IPS-15b (cell line): ENCODE measurements at regions not wholly inside any gene's neighbourhood (a gene's known extent, or its start where the extent isn't known, plus 50 kb on each side); places are given as distances from the start of the nearest gene placed in this dataset.

Source experiments
- H3K27me3 ChIP-seq: one replicate; pipeline ENCODE4 v1.6.1; 2013; ENCODE audit warnings: low read length; ENCODE audit not compliant: control insufficient read depth, insufficient read depth
- H3K36me3 ChIP-seq: one replicate; pipeline ENCODE4 v1.6.1; 2013; ENCODE audit warnings: low read length; ENCODE audit not compliant: control insufficient read depth, insufficient read depth
- H3K4me1 ChIP-seq: one replicate; pipeline ENCODE4 v1.6.1; 2013; ENCODE audit warnings: mild to moderate bottlenecking, low read length; ENCODE audit not compliant: control insufficient read depth, insufficient read depth
- H3K4me3 ChIP-seq: one replicate; pipeline ENCODE4 v1.5.1; 2013; ENCODE audit warnings: low read depth, low read length
- H3K9ac ChIP-seq: one replicate; pipeline ENCODE4 v1.6.1; 2013; ENCODE audit warnings: low read depth, mild to moderate bottlenecking, low read length
- H3K9me3 ChIP-seq: one replicate; pipeline ENCODE4 v1.6.1; 2013; ENCODE audit warnings: mild to moderate bottlenecking, low read length; ENCODE audit not compliant: control insufficient read depth, insufficient read depth

DNA sequence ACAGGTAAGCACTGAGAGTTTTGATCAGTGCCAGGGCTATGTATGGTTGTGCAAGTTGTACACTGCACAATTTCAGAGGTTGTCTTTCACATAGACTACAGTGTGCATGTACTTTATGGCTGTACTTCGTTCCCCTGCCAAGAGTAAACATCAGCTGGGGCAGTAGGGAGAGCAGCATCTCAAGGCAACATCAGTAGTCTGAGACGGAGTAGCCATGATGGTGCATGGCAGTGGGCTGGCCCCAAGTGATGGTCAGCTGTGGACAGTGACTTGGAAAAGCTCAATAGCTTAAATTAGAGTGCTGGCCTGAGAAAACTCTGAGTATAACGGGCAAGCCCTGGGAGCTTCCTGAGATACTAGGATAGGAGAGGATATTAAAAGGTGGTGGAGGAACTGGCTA is 165.5 kb downstream of the TFAP2B start:
- Histone ChIP-seq H3K36me3 (no peaks in the 10 kb centered on the region), H3K27me3 (no peaks in the 10 kb centered on the region), H3K9me3 (no peaks in the 10 kb centered on the region), H3K4me3 (no peak overlapping the region), H3K9ac (no peak overlapping the region), H3K4me1 (peaks cover 5% of the 10 kb centered on the region)

DNA sequence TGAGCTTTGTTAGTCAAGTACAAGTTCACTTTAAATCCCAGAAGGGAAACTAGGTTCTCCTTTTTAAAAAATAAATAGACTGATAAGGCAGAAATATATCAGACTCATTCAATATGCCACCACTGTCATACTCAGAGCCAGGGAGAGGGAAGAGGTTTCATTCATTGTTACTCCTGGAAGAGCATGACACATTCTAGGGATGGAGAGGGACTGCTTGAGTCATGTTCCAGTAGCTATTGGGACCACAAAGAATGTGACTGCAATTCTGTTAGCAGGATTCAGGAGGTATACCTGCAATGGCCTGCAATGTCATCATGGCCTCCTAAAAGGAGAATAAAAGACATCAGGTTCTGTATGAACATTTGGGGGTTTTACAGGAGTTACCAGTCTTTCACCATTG is 167.6 kb downstream of the TFAP2B start:
- no peak overlapping the region for H3K9ac ChIP-seq
- H3K36me3 ChIP-seq = no peaks in the 10 kb centered on the region
- H3K27me3 ChIP-seq = no peaks in the 10 kb centered on the region
- no peak overlapping the region for H3K4me3 ChIP-seq
- H3K4me1 ChIP-seq = no peaks in the 10 kb centered on the region
- H3K9me3 ChIP-seq = no peaks in the 10 kb centered on the region

DNA sequence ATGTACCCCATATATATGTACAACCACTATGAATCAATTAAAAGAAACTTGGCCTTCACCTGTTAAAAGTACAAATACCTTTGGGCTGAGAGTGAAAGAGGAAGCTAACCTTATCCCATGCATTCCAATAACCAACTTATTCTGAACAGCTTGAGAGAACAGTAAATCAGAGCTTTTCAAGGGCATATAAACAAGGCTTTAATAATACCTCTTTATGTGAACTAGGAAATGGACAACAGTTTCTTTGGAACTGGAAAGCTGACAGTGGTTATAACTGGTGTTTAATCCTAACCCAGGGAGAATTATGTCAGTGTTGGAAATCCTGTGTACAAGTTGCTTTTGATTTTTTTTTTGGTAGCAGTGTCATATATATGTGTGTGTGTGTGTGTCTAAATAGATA is 170.5 kb downstream of the TFAP2B start:
- Histone ChIP-seq H3K36me3 (no peaks in the 10 kb centered on the region), H3K9ac (no peak overlapping the region), H3K4me1 (no peaks in the 10 kb centered on the region), H3K4me3 (no peak overlapping the region), H3K27me3 (no peaks in the 10 kb centered on the region), H3K9me3 (no peaks in the 10 kb centered on the region)

DNA sequence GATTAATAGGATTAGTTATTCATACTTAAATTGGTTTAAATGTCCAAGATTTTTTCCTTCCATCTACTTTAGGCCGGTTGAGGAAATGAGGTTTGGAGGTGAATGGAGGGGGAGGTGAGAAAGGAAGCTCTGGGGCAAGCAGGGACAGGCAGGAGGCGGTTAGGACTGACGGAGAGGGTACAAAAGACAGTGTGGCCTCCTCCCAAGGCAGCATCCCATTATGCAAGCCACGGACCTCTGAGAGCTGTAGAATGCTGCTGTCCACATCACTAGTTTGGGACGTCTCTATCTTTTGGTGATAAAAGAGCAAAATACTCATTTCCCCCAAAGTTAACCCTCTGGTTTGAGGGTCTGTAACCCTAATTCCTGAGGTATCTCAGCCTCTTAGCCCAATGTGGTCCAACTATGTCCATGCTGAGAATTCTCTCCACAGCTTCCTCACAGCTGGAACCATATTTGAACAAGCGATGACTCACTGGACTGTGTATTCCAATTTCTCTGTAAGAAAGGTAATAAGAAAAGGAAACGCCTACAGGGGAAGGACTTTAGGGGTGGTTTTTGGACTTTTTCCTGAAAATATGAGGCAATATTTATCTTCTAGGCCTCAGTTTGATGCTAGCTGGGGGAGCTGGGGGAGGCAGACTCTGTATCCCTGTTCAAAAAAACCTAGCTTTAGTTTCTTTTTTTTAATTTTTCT is 172.2 kb downstream of the TFAP2B start:
- Histone ChIP-seq H3K9me3 (no peaks in the 10 kb centered on the region), H3K9ac (no peak overlapping the region), H3K27me3 (no peaks in the 10 kb centered on the region), H3K4me3 (no peak overlapping the region), H3K4me1 (no peaks in the 10 kb centered on the region), H3K36me3 (no peaks in the 10 kb centered on the region)

DNA sequence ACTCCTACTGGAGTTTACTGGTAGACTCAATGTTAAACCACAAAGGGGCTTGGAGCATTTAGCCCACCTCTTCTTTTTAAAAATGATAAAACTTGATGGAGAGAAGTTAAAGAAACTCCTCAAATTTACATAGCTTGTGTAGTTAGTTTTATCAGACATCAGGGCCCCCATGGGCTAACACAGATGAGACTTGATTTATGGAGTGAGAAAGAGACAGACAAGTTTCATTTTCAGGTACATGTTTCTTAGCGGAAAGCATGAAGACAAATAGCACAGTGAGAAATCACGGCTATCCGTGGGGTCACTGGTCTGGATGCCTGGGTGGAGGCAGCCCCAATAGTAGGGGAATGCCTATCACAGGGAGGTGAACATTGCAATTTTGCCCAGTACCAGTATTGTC is 173.6 kb downstream of the TFAP2B start:
- no peaks in the 10 kb centered on the region for H3K9me3 ChIP-seq
- H3K27me3 ChIP-seq = no peaks in the 10 kb centered on the region
- no peaks in the 10 kb centered on the region for H3K4me1 ChIP-seq
- no peak overlapping the region for H3K4me3 ChIP-seq
- H3K9ac ChIP-seq = no peak overlapping the region
- H3K36me3 ChIP-seq = no peaks in the 10 kb centered on the region

DNA sequence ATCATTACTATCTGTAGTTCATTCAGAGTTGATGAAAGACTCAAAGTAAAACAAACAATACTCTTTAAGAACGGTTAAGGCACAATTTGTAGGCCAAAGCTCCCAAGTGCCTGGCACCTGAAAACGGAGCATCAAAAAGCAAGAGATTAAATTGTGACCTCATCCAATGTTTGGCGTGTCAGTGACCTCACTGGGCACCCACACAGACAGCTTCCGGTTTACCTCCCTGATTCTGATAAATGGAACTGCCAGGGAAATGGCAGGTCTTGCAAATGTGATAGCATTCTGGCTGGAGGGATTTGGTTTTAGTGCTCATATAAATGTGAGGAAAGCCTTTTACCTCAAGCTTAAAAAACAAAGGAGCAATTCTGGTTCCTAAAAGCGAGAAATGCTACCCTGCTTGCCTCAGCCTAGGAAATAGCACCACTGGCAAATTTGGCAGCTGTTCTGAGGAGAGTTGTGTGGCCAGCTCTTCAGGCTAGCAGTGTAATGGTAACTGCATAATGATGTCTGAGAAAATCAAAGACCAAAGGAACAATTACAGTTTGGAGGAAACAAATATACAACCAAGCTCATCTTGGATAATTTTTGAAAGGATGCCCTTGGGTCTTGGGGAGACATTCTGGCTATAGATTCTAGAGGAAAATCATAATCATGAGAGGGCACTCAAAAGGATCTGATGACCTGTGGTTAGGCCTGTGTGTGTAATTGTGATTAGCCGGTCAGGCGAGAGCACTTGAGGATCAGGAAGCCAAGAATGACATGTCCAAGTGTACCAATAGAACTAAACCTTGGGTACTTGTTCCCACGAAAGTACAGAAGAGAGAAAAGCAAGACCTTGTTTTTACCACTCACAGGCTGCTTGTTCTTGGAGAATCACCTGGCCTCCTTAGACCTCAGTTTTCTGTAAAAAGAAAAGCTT is 174.3 kb downstream of the TFAP2B start:
- H3K4me1 ChIP-seq = no peaks in the 10 kb centered on the region
- H3K9ac ChIP-seq = no peak overlapping the region
- no peaks in the 10 kb centered on the region for H3K9me3 ChIP-seq
- no peaks in the 10 kb centered on the region for H3K27me3 ChIP-seq
- no peaks in the 10 kb centered on the region for H3K36me3 ChIP-seq
- H3K4me3 ChIP-seq = no peak overlapping the region

DNA sequence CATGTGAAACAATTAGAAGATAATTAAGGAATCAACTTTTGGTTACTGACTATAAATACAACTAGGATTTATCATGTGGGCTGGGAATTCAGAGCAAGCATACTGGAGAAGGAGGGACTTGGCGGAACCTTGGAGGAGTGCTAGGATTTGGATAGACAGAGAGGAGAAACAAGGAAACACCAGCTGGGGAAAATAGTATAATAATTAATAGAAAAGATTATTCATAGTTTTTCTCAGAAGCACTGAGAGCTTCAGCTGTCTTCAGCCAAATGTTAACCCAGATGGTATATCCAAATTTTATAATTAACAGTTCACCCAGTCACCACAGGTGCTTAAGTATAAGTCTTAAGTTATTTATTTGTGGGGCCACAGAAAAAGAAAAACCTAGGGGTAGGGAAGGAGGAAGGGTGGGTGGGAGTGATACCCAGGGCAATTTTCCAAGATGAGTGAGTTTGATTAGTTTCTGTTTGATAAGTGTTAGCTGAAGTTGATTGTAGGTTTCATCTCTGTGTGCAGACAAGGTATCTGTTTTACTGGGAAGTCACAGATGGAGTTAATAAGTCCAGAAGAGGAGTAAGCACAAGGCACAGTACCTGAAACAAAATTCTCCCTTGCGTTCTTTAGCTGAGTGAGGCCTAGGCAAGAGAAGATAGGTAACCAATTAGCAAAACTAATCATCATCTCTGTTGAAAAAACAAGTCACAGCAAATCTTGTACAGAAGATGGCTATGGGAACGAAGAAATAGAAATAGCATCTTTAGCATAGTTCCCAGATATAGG is 175.5 kb downstream of the TFAP2B start:
- H3K4me3 ChIP-seq = no peak overlapping the region
- no peaks in the 10 kb centered on the region for H3K36me3 ChIP-seq
- H3K9me3 ChIP-seq = no peaks in the 10 kb centered on the region
- no peaks in the 10 kb centered on the region for H3K4me1 ChIP-seq
- no peaks in the 10 kb centered on the region for H3K27me3 ChIP-seq
- no peak overlapping the region for H3K9ac ChIP-seq

DNA sequence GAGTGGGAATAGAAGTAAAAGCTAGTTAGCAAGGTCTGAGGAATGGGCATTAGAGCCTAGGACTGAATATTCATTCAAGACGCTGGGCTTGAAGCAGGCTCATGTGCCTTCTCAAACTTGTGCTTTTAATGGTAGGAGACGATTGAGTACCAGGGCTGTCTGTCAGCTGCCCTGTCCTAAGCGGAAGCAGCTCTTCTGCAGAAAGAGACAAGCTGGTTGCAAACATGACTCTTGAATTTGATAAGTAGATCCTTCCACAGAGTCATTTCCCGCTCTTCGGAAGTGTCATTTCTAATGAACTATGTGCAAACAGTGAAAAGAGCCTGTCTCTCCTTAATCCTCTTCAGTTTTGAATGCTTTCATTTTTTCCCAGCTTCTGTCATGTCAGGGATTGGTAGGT is 176.4 kb downstream of the TFAP2B start:
- H3K9me3 ChIP-seq = no peaks in the 10 kb centered on the region
- H3K27me3 ChIP-seq = no peaks in the 10 kb centered on the region
- H3K9ac ChIP-seq = no peak overlapping the region
- H3K4me3 ChIP-seq = no peak overlapping the region
- no peaks in the 10 kb centered on the region for H3K4me1 ChIP-seq
- H3K36me3 ChIP-seq = no peaks in the 10 kb centered on the region

DNA sequence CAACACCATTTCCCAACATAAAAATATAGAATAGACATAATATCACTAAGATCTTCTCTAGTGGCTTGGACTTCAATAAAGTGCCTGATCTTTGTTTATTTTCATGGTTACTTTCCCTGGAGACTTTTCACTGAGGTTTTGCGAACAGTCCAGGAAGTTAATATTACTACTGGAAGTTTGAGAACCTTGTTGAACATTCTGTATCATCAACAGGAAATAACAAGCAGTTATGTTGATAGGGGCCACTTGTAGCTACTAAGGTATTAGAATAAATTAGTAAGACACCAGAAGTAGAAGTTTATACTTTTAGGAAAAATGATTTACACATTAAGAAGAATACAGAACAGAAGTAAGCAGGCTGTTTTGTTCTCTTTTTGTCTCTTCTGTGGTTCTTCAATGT is 180.2 kb downstream of the TFAP2B start:
- H3K4me1 ChIP-seq = no peaks in the 10 kb centered on the region
- H3K27me3 ChIP-seq = no peaks in the 10 kb centered on the region
- H3K36me3 ChIP-seq = no peaks in the 10 kb centered on the region
- H3K4me3 ChIP-seq = no peak overlapping the region
- no peak overlapping the region for H3K9ac ChIP-seq
- H3K9me3 ChIP-seq = no peaks in the 10 kb centered on the region

DNA sequence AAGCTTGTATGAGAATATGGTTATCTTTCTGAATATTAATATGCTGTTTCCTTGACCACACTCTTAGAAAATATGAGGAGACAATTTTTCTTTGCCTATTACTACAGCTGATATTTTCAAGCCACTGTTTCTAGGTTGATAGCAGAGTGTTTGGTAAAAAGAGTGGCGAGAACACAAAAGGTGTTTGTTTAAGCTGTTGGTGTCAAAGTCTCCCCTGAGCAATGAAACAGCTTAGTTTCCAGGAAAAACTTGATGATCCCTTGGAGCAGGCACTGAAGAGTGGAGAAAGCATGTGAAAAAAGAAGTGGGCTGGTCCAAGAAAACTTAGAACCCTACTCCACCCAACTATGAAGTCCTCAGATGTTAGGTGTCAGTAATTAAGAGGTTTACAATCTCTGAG is 182.7 kb downstream of the TFAP2B start:
- Histone ChIP-seq H3K9ac (no peak overlapping the region), H3K36me3 (no peaks in the 10 kb centered on the region), H3K9me3 (no peaks in the 10 kb centered on the region), H3K4me1 (no peaks in the 10 kb centered on the region), H3K4me3 (no peak overlapping the region), H3K27me3 (no peaks in the 10 kb centered on the region)

DNA sequence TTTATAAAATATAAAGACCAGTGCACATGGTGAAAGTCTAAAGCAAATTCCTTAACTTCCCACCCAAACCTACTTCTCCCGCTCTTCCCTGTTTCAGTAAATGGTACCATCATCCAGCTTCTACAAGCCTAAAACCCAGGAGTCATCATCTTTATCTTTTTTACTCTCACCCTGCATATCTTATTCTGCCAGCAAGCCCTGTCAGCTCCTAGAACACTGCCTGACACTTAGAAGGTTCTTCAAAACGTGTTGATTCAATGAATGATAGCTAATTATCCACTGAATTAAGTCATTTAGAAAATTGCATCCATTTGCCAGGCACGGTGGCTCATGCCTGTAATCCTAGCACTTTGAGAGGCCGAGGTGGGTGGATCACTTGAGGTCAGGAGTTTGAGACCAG is 185.7 kb downstream of the TFAP2B start:
- Histone ChIP-seq H3K4me1 (no peaks in the 10 kb centered on the region), H3K9ac (no peak overlapping the region)

More for the DNA sequence above, 185.7 kb downstream of the TFAP2B start:
- no peaks in the 10 kb centered on the region for H3K9me3 ChIP-seq
- H3K36me3 ChIP-seq = no peaks in the 10 kb centered on the region
- H3K27me3 ChIP-seq = no peaks in the 10 kb centered on the region
- no peak overlapping the region for H3K4me3 ChIP-seq
